ENCODE measurements at regions not wholly inside any gene's neighbourhood (a gene's known extent, or its start where the extent isn't known, plus 50 kb on each side); places are given as distances from the start of the nearest gene placed in this dataset.

GRCh38 chr13:27730191-27730590, 62.1 kb upstream of the GSX1 start:
- H3K27me3 ChIP-seq, result no peaks in the 10 kb centered on the region
- no peak for TF ChIP-seq EP300 (IDR thresholded peaks at IDR 0.05)
- TF ChIP-seq POLR2A (IDR thresholded peaks at IDR 0.05), result no peak
- no peak for TF ChIP-seq CTCF (IDR thresholded peaks at IDR 0.05)
- H3K4me1 ChIP-seq, result peaks cover 0 to 10% (median 0%) of the 10 kb centered on the region in 4 donors
- H3K4me3 ChIP-seq, result no peak overlapping the region
- WGBS, 2 donors, result 77 to 82% methylated on average over 6 of the region's 6 CpGs
- DNase-seq (ENCODE audit: low spot score in 2 of 2), result no peak
- no peak overlapping the region for H3K27ac ChIP-seq
- no peaks in the 10 kb centered on the region for H3K36me3 ChIP-seq
- H3K9me3 ChIP-seq, result no peaks in the 10 kb centered on the region
